ENCODE measurements at regions not wholly inside any gene's neighbourhood (a gene's known extent, or its start where the extent isn't known, plus 50 kb on each side); places are given as distances from the start of the nearest gene placed in this dataset.
A peak's percentile ranks its signal among the peaks of the same experiment; 100 is the strongest.

DNA sequence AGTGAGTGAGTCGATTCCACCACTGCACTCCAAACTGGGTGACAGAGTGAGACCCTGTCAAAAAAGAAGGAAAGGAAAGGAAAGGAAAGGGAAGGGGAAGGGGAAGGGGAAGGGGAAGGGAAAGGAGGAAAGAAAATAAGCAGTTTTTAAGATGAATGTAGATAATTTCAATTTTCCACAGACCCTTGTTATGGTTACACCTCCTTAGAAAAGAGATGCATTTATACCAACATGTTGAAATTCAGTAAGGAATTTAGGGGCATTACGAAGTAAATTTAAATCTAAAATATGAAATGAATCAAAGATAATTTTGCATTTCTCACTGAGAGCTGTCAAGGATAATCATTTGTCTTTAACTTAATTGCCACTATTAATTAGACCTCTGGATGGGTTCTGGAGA is 146.5 kb upstream of the TMC3 start:
- DNase-seq, result no peak

GRCh38 chr15:81516461-81516860 is 142.4 kb upstream of the TMC3 start:
- DNase-seq, result no peak

DNA sequence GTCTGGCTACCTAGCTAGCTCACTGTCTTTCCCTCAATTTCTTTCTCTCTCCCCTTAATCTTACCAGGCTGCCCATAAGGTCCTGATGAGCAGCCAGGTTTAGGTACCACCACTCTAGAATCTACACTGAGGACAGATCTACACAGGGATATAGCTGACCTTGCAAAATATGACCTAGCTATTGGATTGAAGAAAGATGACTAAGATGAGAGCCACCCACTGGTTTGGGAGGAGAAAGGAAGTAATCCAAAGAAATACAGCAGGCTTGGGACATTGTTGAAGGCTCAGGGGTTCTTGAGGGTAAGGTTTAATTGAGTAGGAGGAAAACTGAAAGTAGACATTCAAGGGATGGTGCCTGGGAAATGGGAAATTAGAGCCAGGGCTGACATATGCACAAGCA is 142.0 kb upstream of the TMC3 start:
- no peak for DNase-seq

GRCh38 chr15:81514725-81515124 is 140.7 kb upstream of the TMC3 start:
- DNase-seq, result no peak

DNA sequence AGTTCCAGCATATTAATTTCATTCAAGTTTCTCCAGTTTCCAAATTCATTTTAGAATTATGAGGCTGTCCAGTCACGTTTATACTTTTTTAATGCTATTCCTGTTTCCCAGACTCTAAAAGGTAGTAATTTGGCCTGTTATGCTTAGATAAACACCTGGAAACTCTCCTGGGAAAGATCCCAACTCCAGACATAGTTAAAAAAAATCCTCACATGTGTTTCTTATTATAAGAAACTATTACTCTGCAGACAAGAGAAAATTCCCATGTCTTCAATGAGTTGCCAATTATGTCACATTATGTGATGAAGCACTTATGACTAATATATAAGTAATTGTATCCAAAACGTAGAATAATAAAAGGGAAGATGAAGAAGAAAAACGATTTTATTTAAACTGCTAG is 137.1 kb upstream of the TMC3 start:
- DNase-seq, result peak; percentile 49

DNA sequence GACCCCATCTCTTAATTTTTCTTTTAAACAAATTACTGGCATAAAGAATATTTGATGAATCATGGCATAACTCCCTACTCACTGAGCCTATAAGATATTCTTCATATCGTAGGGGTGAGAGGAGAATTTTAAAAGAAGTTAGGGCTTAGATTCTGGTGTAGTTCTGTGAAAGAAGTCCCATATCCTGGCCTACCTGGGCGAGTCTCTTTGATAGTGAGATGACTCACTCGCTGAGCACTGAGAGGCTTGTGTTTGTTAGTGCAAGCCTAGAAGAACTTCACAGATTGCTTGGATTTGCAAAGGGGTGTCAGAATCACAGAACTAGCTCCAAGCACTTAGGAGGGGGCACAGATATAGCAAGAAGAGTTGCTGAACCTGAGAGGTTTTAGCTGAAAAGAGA is 133.8 kb upstream of the TMC3 start:
- no peak for DNase-seq

GRCh38 chr15:81506936-81507335 is 132.9 kb upstream of the TMC3 start:
- no peak for DNase-seq

DNA sequence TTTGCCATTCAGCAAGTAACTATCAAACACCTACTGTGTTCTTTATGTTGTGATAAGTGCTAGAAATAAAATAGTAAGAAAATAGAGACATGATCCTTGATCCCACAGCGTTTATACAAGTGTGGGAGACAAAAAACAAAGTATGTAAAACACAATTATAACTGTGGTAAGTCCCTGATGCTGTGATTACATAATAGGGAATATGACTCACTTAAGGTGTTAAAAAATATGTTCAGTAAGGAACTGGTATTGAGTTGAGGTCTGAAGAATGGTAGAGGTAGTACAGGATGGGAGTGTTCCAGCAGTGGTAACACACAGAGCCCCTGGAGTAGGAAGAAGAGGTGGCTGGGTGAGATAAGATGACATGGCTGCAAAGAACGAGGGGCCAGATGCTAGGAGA is 132.1 kb upstream of the TMC3 start:
- DNase-seq, result no peak

- DNase-seq, result no peak
Measured at GRCh38 chr15:81504170-81504905, 130.3 kb upstream of the TMC3 start.

DNA sequence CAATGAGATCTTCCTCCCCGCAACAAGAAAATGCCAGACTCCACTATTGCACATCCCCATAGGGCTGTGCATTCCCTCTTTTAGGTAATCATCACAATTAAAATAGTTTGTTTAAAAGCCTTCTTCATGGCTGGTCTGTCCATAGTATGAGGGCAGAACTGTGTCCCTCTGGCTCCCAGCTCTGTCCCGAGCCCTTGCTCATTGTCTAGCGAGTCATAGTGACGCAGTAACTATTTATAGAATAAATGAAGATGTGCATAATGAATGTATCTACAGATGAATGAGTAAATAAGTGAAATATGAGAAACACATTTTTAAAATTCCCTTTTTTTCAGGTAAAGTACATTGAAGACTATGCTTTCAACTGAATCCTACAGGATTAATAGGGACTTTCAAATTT is 128.4 kb upstream of the TMC3 start:
- no peak for DNase-seq

GRCh38 chr15:81500081-81500480 is 126.1 kb upstream of the TMC3 start:
- DNase-seq, result no peak

- no peak for DNase-seq
Measured at GRCh38 chr15:81498294-81498693, 124.3 kb upstream of the TMC3 start.

GRCh38 chr15:81497238-81497637 is 123.2 kb upstream of the TMC3 start:
- no peak for DNase-seq

DNA sequence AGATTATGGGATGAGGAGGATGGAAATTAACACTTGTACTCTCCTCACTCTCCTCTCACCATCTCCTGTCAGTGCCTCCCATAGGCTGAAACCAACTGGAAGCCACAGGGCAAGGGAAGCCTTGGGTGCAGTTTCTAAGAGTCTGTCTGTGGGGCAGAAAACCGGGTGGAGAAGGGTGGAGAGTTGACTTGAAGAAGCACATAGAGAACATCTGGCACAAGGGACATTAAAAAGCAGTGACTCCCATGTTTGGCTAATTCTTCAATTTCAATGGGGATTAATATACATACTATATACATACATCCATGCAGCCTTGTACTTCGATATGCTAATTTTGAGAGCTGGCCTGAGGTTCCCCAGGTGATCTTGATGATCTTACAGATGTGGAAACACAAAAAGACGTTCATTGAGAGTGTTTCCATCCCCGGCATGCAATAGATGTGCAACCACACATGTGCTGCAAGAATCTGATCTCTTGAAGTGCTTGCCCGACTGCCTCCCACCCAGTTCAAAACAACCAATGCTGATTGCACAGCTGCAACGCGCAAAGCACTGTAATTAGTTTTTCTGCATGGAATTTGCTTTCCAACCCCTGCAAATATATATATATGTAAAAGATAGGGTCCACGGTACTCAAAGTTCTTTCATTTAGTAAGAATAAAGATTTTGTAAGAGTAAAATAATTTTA is 121.9 kb upstream of the TMC3 start:
- no peak for DNase-seq

DNA sequence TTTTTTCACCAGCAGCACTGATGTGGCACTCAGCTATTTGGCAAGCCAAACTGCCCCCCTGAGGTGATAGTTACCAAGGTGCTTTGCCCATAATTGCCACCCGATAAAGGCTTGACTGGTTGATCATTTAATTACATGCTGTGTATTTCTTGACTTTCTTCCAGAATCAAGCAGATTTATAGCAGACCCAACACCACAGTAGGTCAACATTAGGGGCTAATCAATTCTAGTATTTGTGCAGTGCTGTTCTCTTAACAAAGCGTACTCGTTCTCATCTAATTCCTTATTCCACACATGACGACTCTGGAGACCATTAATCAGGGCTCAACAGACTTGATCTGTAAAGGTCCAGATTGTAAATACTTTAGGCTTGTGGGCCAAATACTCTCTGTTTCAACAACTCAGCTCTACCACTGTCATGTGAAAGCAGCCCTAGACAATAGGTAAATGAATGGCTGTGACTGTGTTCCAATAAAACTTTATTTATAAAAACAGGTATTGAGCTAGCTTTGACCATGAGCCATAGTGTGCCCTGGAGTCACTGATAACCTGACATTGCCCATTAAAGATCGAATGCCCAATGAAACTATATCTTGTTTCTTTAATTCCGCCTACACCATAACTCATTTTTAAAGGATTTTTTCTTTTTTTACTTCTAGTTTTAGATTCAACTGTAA is 119.1 kb upstream of the TMC3 start:
- no peak for DNase-seq

DNA sequence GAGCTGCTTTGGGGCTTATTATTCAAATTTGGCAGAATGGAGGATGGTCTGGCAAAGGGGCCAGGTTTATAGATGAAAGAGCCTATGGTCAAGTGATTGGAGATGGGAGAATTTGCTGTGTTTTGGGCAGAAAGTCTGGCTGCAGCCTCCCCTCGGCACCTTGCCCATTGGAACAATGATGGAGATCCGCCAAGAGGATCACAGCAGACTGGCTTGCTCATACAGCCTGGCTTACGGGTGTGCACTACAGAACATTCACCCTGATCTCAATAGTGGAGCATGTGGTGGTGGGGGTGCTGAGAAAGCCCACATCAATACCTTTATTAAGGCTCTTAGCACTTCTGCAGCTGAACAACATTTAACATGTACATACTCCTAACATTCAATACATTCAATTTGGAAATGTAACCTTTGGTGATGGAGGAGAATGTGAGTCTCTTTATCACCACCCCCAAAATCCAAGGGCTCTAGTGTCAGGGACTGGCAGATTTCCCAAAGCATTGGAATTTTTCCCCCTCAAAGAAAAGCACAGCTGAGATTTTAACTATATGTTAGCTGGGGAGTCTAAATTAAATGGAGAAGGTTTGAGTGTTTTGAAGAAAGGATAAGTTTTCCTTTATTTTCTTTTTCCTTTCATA is 118.4 kb upstream of the TMC3 start:
- peak; percentile 59 for DNase-seq

GRCh38 chr15:81491414-81492096 is 117.5 kb upstream of the TMC3 start:
- no peak for DNase-seq

GRCh38 chr15:81485806-81486205 is 111.8 kb upstream of the TMC3 start:
- no peak for DNase-seq

DNA sequence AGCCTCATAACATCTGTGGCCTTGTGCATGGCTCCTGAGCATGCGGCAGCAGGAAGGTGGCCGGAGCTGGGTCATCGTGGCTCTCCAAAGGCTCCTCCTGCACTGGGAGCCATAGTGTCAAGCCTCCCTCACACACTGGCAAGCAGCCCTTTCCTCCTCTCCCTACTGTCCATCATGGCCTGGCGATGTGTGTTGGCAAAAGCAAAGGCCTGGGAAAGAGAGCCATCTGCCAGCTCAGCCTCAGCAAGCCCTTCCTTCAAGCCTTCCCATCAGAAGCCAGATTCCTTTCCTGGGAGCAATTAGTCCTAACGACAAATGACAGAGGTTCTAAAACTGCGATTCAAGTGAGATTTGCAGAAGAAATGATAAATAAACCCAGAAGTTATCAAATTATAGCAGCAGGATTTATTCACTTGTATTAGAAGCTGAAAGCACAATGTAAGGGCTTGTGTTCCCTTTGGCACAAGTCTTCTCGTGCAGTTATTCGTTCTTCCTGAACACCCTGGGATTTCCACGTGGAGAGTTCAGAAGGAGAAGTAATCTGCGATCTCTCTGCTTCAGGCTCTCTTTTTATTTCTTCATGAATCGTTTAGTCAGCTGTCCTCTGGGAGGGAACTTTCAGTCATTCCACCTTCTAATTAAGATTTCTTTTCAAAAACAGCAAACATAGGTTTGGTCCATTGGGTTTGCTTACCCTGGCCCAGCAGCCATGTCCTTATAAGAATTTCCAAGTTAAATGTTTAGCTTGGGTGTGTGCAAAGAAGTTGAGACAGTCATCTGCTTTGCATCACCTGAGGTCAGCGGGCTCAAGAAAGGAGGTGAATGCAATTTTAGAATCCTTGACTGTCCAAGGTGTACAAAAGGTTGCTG is 110.3 kb upstream of the TMC3 start:
- peak; percentile 21 for DNase-seq

DNA sequence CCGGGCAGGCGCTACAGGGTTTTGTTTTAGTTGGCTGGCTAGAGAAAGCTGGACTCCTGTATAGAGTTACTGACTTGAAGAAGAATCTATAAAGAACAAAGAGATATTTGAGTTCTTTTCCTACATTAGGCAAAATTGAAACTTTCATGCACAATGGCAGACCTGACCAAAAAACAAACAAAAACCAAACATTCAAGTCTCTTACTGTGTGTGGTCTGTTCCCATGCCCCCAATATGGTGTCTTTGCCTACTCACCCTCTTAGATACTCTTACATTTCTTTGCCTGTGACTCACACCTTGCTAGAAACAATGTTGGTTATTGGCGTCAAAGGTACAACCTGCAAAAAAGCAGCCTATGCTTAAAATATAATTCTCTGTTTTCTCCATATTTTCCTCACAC is 109.5 kb upstream of the TMC3 start:
- DNase-seq, result no peak

GRCh38 chr15:81481346-81481745 is 107.3 kb upstream of the TMC3 start:
- no peak for DNase-seq

DNA sequence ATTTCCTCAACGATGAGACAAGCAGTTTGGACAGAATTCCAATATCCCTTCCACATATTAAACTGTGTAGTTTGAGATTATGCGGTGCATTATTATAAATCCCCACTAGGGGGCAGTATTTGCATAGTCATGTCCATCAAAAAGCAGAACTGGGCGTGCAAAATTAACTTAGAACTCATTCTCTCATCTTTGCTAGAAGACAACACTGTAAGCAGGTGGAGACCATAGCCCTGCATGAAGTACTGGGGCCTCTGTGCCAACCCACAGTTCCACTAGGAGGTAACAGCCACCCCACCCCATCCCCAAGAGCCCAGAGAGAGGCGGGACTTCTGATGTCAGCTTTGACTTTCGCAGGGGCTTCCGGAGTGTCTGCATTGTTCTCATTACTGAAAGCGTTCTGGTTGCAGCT is 106.6 kb upstream of the TMC3 start:
- DNase-seq, result peak; percentile 87

Data from skin of body (tissue), 1 donor.